GM12878 (cell line): ENCODE measurements at regions not wholly inside any gene's neighbourhood (a gene's known extent, or its start where the extent isn't known, plus 50 kb on each side); places are given as distances from the start of the nearest gene placed in this dataset.

Experiments
- ATAC-seq: fragments of 200-7000 bp; cut with Tn5 transposase; 3 replicates; pipeline ENCODE4 v1.9.1; 2020; ENCODE audit warnings: mild to moderate bottlenecking, moderate library complexity
- BruUV-seq: library from RNA; stranded (reverse); fragments of 400-500 nt; replicated peaks from 2 replicates; lab custom pipeline; 2021; lab: Mats Ljungman, UMichigan
- CTCF ChIA-PET: fragments of 300-600 bp; sonication (Branson Sonifier 250); formaldehyde crosslinking; extraction: SDS; loops from one replicate; lab custom pipeline; 2021; ENCODE audit warnings: inconsistent platforms; lab: Yijun Ruan, JAX
- POLR2A ChIA-PET: fragments of 350-600 bp; formaldehyde crosslinking; extraction: SDS; loops from one replicate; lab custom pipeline; 2021; ENCODE audit warnings: inconsistent platforms; lab: Charles Lee
- RAD21 ChIA-PET: fragments of 300-600 bp; sonication (Branson Sonifier 250); formaldehyde crosslinking; loops from one replicate; lab custom pipeline; 2023; ENCODE audit warnings: antibody characterized with exemption; ENCODE audit not compliant: unreplicated experiment; lab: Charles Lee
- SMC1A ChIA-PET: fragments of 300-600 bp; sonication (Branson Sonifier 250); formaldehyde crosslinking; loops from one replicate; lab custom pipeline; 2023; ENCODE audit not compliant: unreplicated experiment, uncharacterized antibody; lab: Charles Lee
- DNase-seq: peaks from one replicate; pipeline ENCODE4 v3.0.0-alpha.2; 2011; ENCODE audit warnings: low read depth, low spot score
- FAIRE-seq: peaks from 3 replicates; lab custom pipeline; 2011; peaks lifted over from hg19 to GRCh38; lab: Jason Lieb, UNC
- H2AFZ ChIP-seq: 2 replicates; pipeline ENCODE4 v1.6.0; 2011; ENCODE audit warnings: low read depth, low read length, control low read depth; ENCODE audit not compliant: control insufficient read depth
- H3K27ac ChIP-seq: 2 replicates; pipeline ENCODE4 v1.5.1; 2011; ENCODE audit warnings: control low read depth; ENCODE audit not compliant: control insufficient read depth, insufficient read depth
- H3K27me3 ChIP-seq, 2 experiments: replicated peaks in 1 of 2; 2 replicates each; pipeline versions ENCODE4 v1.6.0 to v1.6.1; 2011; ENCODE audit warnings: low read length in 1 of 2; ENCODE audit not compliant: control insufficient read depth in 2 of 2, insufficient read depth in 2 of 2
- H3K36me3 ChIP-seq, 2 experiments: 2 replicates each; pipeline ENCODE4 v1.5.1; 2011; ENCODE audit warnings: low read length in 1 of 2; ENCODE audit not compliant: control insufficient read depth in 2 of 2, insufficient read depth in 2 of 2
- H3K4me1 ChIP-seq: 2 replicates; pipeline ENCODE4 v1.6.1; 2011; ENCODE audit warnings: mild to moderate bottlenecking, low read length, moderate library complexity, mixed read lengths; ENCODE audit not compliant: control insufficient read depth, insufficient read depth
- H3K4me2 ChIP-seq: 2 replicates; pipeline ENCODE4 v1.6.0; 2011; ENCODE audit warnings: control low read depth; ENCODE audit not compliant: control insufficient read depth, insufficient read depth
- H3K4me3 ChIP-seq: fragments of 200-600 bp; sonication (generic); 2 replicates; pipeline ENCODE4 v1.5.1; 2016
- H3K79me2 ChIP-seq: 2 replicates; pipeline ENCODE4 v1.6.0; 2011; ENCODE audit warnings: low read length; ENCODE audit not compliant: control insufficient read depth, insufficient read depth
- H3K9ac ChIP-seq: 2 replicates; pipeline ENCODE4 v1.8.0; 2011; ENCODE audit warnings: low read length, control low read depth, mixed read lengths; ENCODE audit not compliant: control insufficient read depth, insufficient read depth
- H3K9me3 ChIP-seq: replicated peaks from 3 replicates; pipeline ENCODE4 v1.5.1; 2011; ENCODE audit warnings: mild to moderate bottlenecking, low read length; ENCODE audit not compliant: control insufficient read depth, insufficient read depth
- H4K20me1 ChIP-seq: 2 replicates; pipeline ENCODE4 v1.6.0; 2011; ENCODE audit not compliant: control insufficient read depth, insufficient read depth
- ESRRA ChIP-seq: IDR thresholded peaks from 2 replicates; pipeline ENCODE4 v1.6.1; 2012; ENCODE audit warnings: mild to moderate bottlenecking, low read length, improper control_type of control experiment
- ETV6 ChIP-seq, 2 experiments: fragments of 450-650 bp in 1 of 2; IDR thresholded peaks in 1 of 2; conservative IDR thresholded peaks in 1 of 2; 2 replicates each; pipeline ENCODE4 v1.6.1; 2014; ENCODE audit warnings: antibody characterized with exemption in 1 of 2, borderline replicate concordance in 1 of 2, low read depth in 1 of 2, mild to moderate bottlenecking in 1 of 2, moderate library complexity in 1 of 2
- FOXM1 ChIP-seq: IDR thresholded peaks from 2 replicates; pipeline ENCODE4 v1.6.1; 2012; ENCODE audit warnings: low read depth, mild to moderate bottlenecking, inconsistent platforms, low read length, moderate library complexity
- HDAC6 ChIP-seq: fragments of 200-600 bp; sonication (generic); IDR thresholded peaks from one replicate; pipeline ENCODE4 v1.8.0; 2017; ENCODE audit warnings: antibody characterized with exemption; ENCODE audit not compliant: unreplicated experiment
- IKZF1 ChIP-seq: fragments of 450-650 bp; conservative IDR thresholded peaks from 2 replicates; pipeline ENCODE4 v1.6.1; 2017; ENCODE audit warnings: antibody characterized with exemption, mild to moderate bottlenecking
- JUNB ChIP-seq: IDR thresholded peaks from 2 replicates; pipeline ENCODE4 v1.6.1; 2016; ENCODE audit warnings: antibody characterized with exemption, mild to moderate bottlenecking
- JUND ChIP-seq: IDR thresholded peaks from 2 replicates; pipeline ENCODE4 v1.6.1; 2012; ENCODE audit warnings: low read depth, mild to moderate bottlenecking, low read length, improper control_type of control experiment, moderate library complexity
- RB1 ChIP-seq: fragments of 450-650 bp; formaldehyde crosslinking; IDR thresholded peaks from 2 replicates; pipeline ENCODE4 v1.6.1; 2017; ENCODE audit warnings: mild to moderate bottlenecking, borderline replicate concordance
- RBBP5 ChIP-seq: fragments of 200-600 bp; sonication (generic); conservative IDR thresholded peaks from 2 replicates; pipeline ENCODE4 v1.6.1; 2016
- RUNX3 ChIP-seq: IDR thresholded peaks from 2 replicates; pipeline ENCODE4 v1.6.1; 2012; ENCODE audit warnings: low read length, inconsistent platforms
- SIX5 ChIP-seq: IDR thresholded peaks from 2 replicates; pipeline ENCODE4 v1.6.1; 2011; ENCODE audit warnings: mild to moderate bottlenecking, low read depth, low read length, moderate library complexity; ENCODE audit not compliant: severe bottlenecking
- YBX1 ChIP-seq: fragments of 450-650 bp; IDR thresholded peaks from 2 replicates; pipeline ENCODE4 v1.6.1; 2016; ENCODE audit warnings: antibody characterized with exemption
- WGBS: methylation state at CpG from one replicate; pipeline ENCODE4 v1.1.6; 2016; ENCODE audit warnings: low lambda C conversion rate; ENCODE audit not compliant: insufficient replicate concordance, insufficient coverage; ENCODE audit errors: missing lambda C conversion rate; 5-methylcytosine and 5-hydroxymethylcytosine counted together
- in situ Hi-C: fragments of 300-500 bp; cut with MboI; formaldehyde crosslinking; loops from 9 replicates; pipeline ENCODE4 v1.14.3; 2018; ENCODE audit warnings: mixed read lengths
- intact Hi-C: fragments of 100-400 bp; cut with micrococcal nuclease; formaldehyde crosslinking; loops from one replicate; pipeline ENCODE4 v1.14.2; 2022; ENCODE audit not compliant: unreplicated experiment
- TF ChIP-seq, protein P1 (sequence below): IDR thresholded peaks from 2 replicates; pipeline ENCODE4 v1.6.1; 2012; ENCODE audit warnings: low read depth, low read length, improper control_type of control experiment
- TF ChIP-seq, protein P2 (sequence below): fragments of 450-650 bp; IDR thresholded peaks from 2 replicates; pipeline ENCODE4 v1.6.1; 2014; ENCODE audit warnings: mild to moderate bottlenecking

DNA sequence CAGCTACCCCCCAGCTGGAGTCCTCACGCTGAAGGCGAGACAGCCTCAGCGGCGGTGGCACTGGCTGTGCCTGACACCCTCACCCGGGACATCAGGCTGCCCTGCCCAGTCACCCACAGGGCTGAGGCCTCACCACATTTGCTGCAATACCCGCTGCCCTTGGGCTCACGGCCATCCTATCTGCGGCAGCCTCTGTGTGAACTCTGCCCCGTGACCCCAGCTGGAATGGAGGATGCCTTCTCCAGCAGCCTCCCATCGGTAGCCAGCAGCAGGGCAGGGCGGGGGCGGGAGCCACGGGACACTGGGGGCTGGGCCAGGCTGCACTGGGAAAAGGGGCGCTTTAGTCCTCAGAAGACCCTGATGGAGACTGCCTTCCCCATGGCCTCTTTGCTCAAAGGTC is 112.4 kb upstream of the ZBTB40 start:
- Histone ChIP-seq H4K20me1 (no peaks in the 10 kb centered on the region; the same call in 1 of the 2 replicates), H2AFZ (no peak overlapping the region), H3K36me3 (no peaks in the 10 kb centered on the region), H3K4me3 (no peak overlapping the region), H3K9me3 (no peaks in the 10 kb centered on the region), H3K27me3 (no peaks in the 10 kb centered on the region), H3K9ac (no peak overlapping the region), H3K4me1 (no peaks in the 10 kb centered on the region), H3K4me2 (no peak overlapping the region), H3K79me2 (no peaks in the 10 kb centered on the region), H3K27ac (no peak overlapping the region)
- SMC1A ChIA-PET, result no interaction called here
- no peak for DNase-seq
- CTCF ChIA-PET, result no interaction called here
- in situ Hi-C loops (no loop called here), intact Hi-C loops (no loop called here)
- no peak for ATAC-seq
- FAIRE-seq, result no peak
- BruUV-seq, result no TSS peak
- POLR2A ChIA-PET, result no interaction called here
- TF ChIP-seq, protein P1, sequence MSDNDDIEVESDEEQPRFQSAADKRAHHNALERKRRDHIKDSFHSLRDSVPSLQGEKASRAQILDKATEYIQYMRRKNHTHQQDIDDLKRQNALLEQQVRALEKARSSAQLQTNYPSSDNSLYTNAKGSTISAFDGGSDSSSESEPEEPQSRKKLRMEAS, result no peak
- TF ChIP-seq SIX5 (no peak), RBBP5 (no peak), FOXM1 (no peak), YBX1 (no peak), RB1 (no peak), JUNB (no peak), IKZF1 (no peak), HDAC6 (no peak), ESRRA (no peak), JUND (no peak), RUNX3 (no peak), ETV6 (conservative IDR thresholded peaks at IDR 0.05 in 1 of 2, IDR thresholded peaks at IDR 0.05 in 1 of 2; ENCODE audit: borderline replicate concordance in 1 of 2, low read depth in 1 of 2) (no peak)
- TF ChIP-seq, protein P2, sequence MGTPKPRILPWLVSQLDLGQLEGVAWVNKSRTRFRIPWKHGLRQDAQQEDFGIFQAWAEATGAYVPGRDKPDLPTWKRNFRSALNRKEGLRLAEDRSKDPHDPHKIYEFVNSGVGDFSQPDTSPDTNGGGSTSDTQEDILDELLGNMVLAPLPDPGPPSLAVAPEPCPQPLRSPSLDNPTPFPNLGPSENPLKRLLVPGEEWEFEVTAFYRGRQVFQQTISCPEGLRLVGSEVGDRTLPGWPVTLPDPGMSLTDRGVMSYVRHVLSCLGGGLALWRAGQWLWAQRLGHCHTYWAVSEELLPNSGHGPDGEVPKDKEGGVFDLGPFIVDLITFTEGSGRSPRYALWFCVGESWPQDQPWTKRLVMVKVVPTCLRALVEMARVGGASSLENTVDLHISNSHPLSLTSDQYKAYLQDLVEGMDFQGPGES, result no peak
- RAD21 ChIA-PET, result no interaction called here
- WGBS, result 25% methylated on average over 14 of the region's 14 CpGs
